Smooth muscle cell (in vitro differentiated cells): ENCODE measurements at regions not wholly inside any gene's neighbourhood (a gene's known extent, or its start where the extent isn't known, plus 50 kb on each side); places are given as distances from the start of the nearest gene placed in this dataset.

Experiments used
- DNase-seq: peaks from one replicate; lab custom pipeline; 2025; ENCODE audit not compliant: unreplicated experiment; lab: John Stamatoyannopoulos, UW
- H2AFZ ChIP-seq: fragments of 200-600 bp; sonication (generic); 2 replicates; pipeline ENCODE4 v1.6.0; 2016; ENCODE audit warnings: antibody characterized with exemption, low read depth, mild to moderate bottlenecking
- H3F3A ChIP-seq: fragments of 200-600 bp; sonication (generic); 2 replicates; pipeline ENCODE4 v1.6.0; 2017; ENCODE audit warnings: antibody characterized with exemption, low read depth
- H3K27ac ChIP-seq: fragments of 200-600 bp; sonication (generic); 2 replicates; pipeline ENCODE4 v1.5.1; 2016; ENCODE audit warnings: low read depth, mild to moderate bottlenecking
- H3K27me3 ChIP-seq: fragments of 200-600 bp; sonication (generic); 2 replicates; pipeline ENCODE4 v1.6.1; 2016; ENCODE audit warnings: low read depth, mild to moderate bottlenecking
- H3K36me3 ChIP-seq: fragments of 200-600 bp; sonication (generic); 2 replicates; pipeline ENCODE4 v1.5.1; 2016; ENCODE audit warnings: low read depth
- H3K4me1 ChIP-seq: fragments of 200-600 bp; sonication (generic); 2 replicates; pipeline ENCODE4 v1.5.1; 2016; ENCODE audit warnings: low read depth
- H3K4me2 ChIP-seq: fragments of 200-600 bp; sonication (generic); 2 replicates; pipeline ENCODE4 v1.6.0; 2016; ENCODE audit warnings: mild to moderate bottlenecking
- H3K4me3 ChIP-seq: fragments of 200-600 bp; sonication (generic); 2 replicates; pipeline ENCODE4 v1.5.1; 2016; ENCODE audit warnings: mild to moderate bottlenecking
- H3K79me2 ChIP-seq: fragments of 200-600 bp; sonication (generic); 2 replicates; pipeline ENCODE4 v1.6.0; 2016; ENCODE audit warnings: low read depth, mild to moderate bottlenecking
- H3K9ac ChIP-seq: fragments of 200-600 bp; sonication (generic); 2 replicates; pipeline ENCODE4 v1.6.0; 2016; ENCODE audit warnings: low read depth
- H3K9me3 ChIP-seq: fragments of 200-600 bp; sonication (generic); replicated peaks from 2 replicates; pipeline ENCODE4 v1.5.1; 2016; ENCODE audit warnings: low read depth
- H4K20me1 ChIP-seq: fragments of 200-600 bp; sonication (generic); 2 replicates; pipeline ENCODE4 v1.6.0; 2016; ENCODE audit warnings: low read depth
- WGBS: methylation state at CpG from one replicate; pipeline ENCODE4 v1.1.7; 2016; ENCODE audit warnings: low lambda C conversion rate; 5-methylcytosine and 5-hydroxymethylcytosine counted together
- TF ChIP-seq, protein P1 (sequence below): fragments of 200-600 bp; sonication (generic); IDR thresholded peaks from 2 replicates; pipeline ENCODE4 v1.5.1; 2017; ENCODE audit warnings: borderline replicate concordance, mild to moderate bottlenecking, antibody characterized with exemption; ENCODE audit not compliant: insufficient read depth, poor library complexity, severe bottlenecking

DNA sequence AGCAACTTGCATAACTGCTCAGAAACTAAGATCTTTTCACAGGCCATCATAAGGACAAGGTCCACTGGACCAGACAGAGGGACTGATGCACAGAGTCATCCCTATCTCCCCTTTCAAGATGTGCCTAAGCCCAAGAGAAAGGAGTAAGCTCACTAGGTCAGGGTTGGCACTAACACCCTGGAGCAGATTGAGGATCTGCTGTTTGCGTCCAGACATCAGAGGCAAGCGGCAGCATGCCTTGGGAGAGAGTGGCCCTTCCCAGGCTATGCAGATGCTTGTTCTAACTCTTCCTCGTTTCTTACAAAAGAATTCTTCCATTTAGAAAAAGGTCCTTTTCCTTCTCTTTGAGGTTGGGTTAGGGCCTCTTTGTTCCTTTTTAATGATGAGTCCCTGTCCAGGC lies 187.2 kb downstream of the KCNA5 start:
- WGBS: 81% methylated on average over 3 of the region's 3 CpGs

DNA sequence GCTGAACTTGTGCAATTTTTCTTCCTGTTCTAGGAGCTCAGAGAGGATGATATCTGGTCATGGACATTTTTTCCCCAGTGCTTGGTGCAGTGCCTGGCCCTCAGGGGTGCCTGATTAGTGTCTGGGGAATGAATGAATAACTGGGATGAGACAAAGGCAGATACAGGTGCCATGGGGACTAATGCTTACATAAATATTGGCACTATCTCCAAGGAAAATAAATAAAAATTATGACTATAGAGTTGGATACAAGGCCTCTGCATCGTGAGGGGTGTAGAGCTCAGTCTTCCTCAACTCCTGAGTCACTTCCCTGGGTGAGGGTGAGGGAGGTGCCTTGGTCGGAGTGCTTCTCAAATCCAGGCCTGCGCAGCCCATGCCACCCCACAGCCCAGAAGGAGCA lies 188.6 kb downstream of the KCNA5 start:
- TF ChIP-seq, protein P1, sequence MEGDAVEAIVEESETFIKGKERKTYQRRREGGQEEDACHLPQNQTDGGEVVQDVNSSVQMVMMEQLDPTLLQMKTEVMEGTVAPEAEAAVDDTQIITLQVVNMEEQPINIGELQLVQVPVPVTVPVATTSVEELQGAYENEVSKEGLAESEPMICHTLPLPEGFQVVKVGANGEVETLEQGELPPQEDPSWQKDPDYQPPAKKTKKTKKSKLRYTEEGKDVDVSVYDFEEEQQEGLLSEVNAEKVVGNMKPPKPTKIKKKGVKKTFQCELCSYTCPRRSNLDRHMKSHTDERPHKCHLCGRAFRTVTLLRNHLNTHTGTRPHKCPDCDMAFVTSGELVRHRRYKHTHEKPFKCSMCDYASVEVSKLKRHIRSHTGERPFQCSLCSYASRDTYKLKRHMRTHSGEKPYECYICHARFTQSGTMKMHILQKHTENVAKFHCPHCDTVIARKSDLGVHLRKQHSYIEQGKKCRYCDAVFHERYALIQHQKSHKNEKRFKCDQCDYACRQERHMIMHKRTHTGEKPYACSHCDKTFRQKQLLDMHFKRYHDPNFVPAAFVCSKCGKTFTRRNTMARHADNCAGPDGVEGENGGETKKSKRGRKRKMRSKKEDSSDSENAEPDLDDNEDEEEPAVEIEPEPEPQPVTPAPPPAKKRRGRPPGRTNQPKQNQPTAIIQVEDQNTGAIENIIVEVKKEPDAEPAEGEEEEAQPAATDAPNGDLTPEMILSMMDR: no peak
- Histone ChIP-seq H3K36me3 (no peaks in the 10 kb centered on the region), H3K79me2 (no peaks in the 10 kb centered on the region), H4K20me1 (no peaks in the 10 kb centered on the region), H3K9ac (no peak overlapping the region), H3K4me1 (no peaks in the 10 kb centered on the region), H3K9me3 (no peaks in the 10 kb centered on the region), H3F3A (no peaks in the 10 kb centered on the region), H3K4me3 (no peak overlapping the region), H3K4me2 (no peak overlapping the region), H2AFZ (no peak overlapping the region), H3K27ac (no peak overlapping the region), H3K27me3 (no peaks in the 10 kb centered on the region)
- no peak for DNase-seq
- 94% methylated on average over 3 of the region's 3 CpGs for WGBS

More for the DNA sequence above, 187.2 kb downstream of the KCNA5 start:
- DNase-seq: no peak
- Histone ChIP-seq H3K9ac (no peak overlapping the region), H3K4me1 (no peaks in the 10 kb centered on the region), H3K4me2 (no peak overlapping the region), H3K4me3 (no peak overlapping the region), H3K9me3 (no peaks in the 10 kb centered on the region), H2AFZ (no peak overlapping the region), H3K79me2 (no peaks in the 10 kb centered on the region), H4K20me1 (no peaks in the 10 kb centered on the region), H3K27ac (no peak overlapping the region), H3K27me3 (no peaks in the 10 kb centered on the region), H3F3A (no peaks in the 10 kb centered on the region), H3K36me3 (no peaks in the 10 kb centered on the region)
- TF ChIP-seq, protein P1: no peak

DNA sequence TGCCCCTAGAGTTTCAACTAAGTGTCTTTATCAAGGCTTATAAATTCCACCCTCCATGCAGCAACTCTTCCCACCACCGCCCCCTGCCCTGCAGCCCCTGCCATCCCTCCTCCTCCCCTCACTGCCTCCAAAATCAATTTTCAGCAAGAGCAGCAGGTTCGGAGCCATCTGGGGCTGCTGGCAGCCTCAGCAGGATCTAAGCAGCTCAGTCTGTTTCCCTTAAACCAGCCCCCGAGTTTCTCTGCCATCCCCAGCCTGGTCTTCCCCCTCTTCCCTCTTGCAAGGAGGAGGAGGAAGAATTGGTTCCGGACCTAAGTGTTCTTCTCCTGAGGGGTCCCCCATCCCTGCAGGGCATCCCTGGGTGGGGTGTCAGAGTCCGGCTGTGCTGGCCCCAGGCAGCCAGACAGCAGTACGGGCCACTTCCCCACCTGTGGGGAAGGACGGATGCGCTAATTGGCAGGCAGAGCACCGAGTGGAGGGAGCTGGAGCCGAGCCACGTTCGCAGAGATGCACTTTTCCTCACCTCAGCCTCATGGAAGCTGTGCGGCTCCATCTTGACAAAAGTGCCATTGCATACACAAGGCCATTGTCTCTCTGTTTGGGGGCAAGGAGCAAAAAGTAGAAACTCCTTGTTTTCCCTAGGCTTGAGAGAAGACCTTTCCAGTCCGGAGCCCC lies 189.3 kb downstream of the KCNA5 start:
- Histone ChIP-seq H3F3A (no peaks in the 10 kb centered on the region), H3K27me3 (no peaks in the 10 kb centered on the region), H3K27ac (no peak overlapping the region), H4K20me1 (no peaks in the 10 kb centered on the region), H3K9me3 (no peaks in the 10 kb centered on the region), H2AFZ (no peak overlapping the region), H3K4me1 (no peaks in the 10 kb centered on the region), H3K36me3 (no peaks in the 10 kb centered on the region), H3K79me2 (no peaks in the 10 kb centered on the region), H3K9ac (no peak overlapping the region), H3K4me3 (no peak overlapping the region), H3K4me2 (no peak overlapping the region)
- WGBS: 91% methylated on average over 14 of the region's 14 CpGs
- no peak for DNase-seq
- TF ChIP-seq, protein P1: no peak

DNA sequence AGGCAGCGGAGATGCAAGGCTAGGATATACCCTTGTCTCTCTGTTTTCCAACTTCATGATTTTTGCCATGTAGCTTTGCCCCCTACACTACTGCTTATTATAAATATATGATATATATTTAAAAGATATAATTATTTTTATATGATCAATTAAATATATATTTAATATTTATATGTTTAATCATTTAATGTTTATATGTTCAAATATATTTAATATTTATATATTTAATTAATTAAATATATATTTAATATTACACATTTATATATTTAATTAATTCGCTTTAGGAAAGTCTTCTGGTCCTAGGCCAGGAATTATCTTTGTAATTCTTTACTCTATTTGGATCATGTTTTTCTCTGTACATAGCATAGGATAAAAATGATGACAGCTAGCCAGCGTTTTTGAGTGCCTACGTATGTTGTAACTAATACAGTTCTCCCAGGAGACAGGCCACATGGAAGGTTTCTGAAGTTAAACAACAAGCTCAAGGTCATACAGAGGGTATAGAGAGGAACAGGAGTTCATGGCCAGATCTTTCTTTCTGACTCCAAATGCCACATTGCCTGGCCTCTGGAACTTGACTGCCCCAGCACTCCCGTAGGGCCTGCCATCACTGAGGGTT lies 192.5 kb downstream of the KCNA5 start:
- no peaks in the 10 kb centered on the region for H4K20me1 ChIP-seq
- H3K27ac ChIP-seq: no peak overlapping the region
- no peaks in the 10 kb centered on the region for H3F3A ChIP-seq
- DNase-seq: no peak
- H2AFZ ChIP-seq: no peak overlapping the region
- no peak overlapping the region for H3K4me2 ChIP-seq
- H3K9me3 ChIP-seq: no peaks in the 10 kb centered on the region
- no peaks in the 10 kb centered on the region for H3K27me3 ChIP-seq
- no peaks in the 10 kb centered on the region for H3K36me3 ChIP-seq
- no peaks in the 10 kb centered on the region for H3K4me1 ChIP-seq
- no peaks in the 10 kb centered on the region for H3K79me2 ChIP-seq
- TF ChIP-seq, protein P1: no peak
- WGBS: 96% methylated on average over 5 of the region's 5 CpGs
- no peak overlapping the region for H3K9ac ChIP-seq
- no peak overlapping the region for H3K4me3 ChIP-seq
